ENCODE measurements at regions not wholly inside any gene's neighbourhood (a gene's known extent, or its start where the extent isn't known, plus 50 kb on each side); places are given as distances from the start of the nearest gene placed in this dataset.

GRCh38 chr2:136295168-136295567 lies 177.2 kb upstream of the CXCR4 start:
- peaks cover 10% of the 10 kb centered on the region for H3K27me3 Mint-ChIP-seq
- no peaks in the 10 kb centered on the region for H3K36me3 Mint-ChIP-seq (ENCODE audit: insufficient read depth)
- H3K4me3 Mint-ChIP-seq (ENCODE audit: low read depth): no peak overlapping the region
- peaks cover 11% of the 10 kb centered on the region for H3K9me3 Mint-ChIP-seq (ENCODE audit: low read depth)
- H3K4me1 Mint-ChIP-seq (ENCODE audit: low read depth): peaks cover 3% of the 10 kb centered on the region
- no peak for TF ChIP-seq CTCF (IDR thresholded peaks at IDR 0.05; ENCODE audit: unreplicated experiment)
- H3K27ac Mint-ChIP-seq: no peak overlapping the region
- DNase-seq (ENCODE audit: low spot score, unreplicated experiment): no peak

GRCh38 chr2:136291871-136292270 lies 173.9 kb upstream of the CXCR4 start:
- Mint-ChIP-seq H3K9me3 (ENCODE audit: low read depth) (peaks cover 11% of the 10 kb centered on the region), H3K36me3 (ENCODE audit: insufficient read depth) (no peaks in the 10 kb centered on the region), H3K4me3 (ENCODE audit: low read depth) (no peak overlapping the region), H3K27ac (no peak overlapping the region), H3K4me1 (ENCODE audit: low read depth) (peaks cover 3% of the 10 kb centered on the region), H3K27me3 (peaks cover 10% of the 10 kb centered on the region)
- no peak for DNase-seq (ENCODE audit: low spot score, unreplicated experiment)
- TF ChIP-seq CTCF (IDR thresholded peaks at IDR 0.05; ENCODE audit: unreplicated experiment): no peak

- peaks cover 13% of the 10 kb centered on the region for H3K27me3 Mint-ChIP-seq
- peaks cover 3% of the 10 kb centered on the region for H3K4me1 Mint-ChIP-seq (ENCODE audit: low read depth)
- H3K9me3 Mint-ChIP-seq (ENCODE audit: low read depth): peaks cover 11% of the 10 kb centered on the region
- DNase-seq (ENCODE audit: low spot score, unreplicated experiment): no peak
- no peak overlapping the region for H3K4me3 Mint-ChIP-seq (ENCODE audit: low read depth)
- no peak overlapping the region for H3K27ac Mint-ChIP-seq
- H3K36me3 Mint-ChIP-seq (ENCODE audit: insufficient read depth): no peaks in the 10 kb centered on the region
- no peak for TF ChIP-seq CTCF (IDR thresholded peaks at IDR 0.05; ENCODE audit: unreplicated experiment)
Measured at GRCh38 chr2:136290326-136290725, 172.4 kb upstream of the CXCR4 start.

- no peaks in the 10 kb centered on the region for H3K36me3 Mint-ChIP-seq (ENCODE audit: insufficient read depth)
- no peak for TF ChIP-seq CTCF (IDR thresholded peaks at IDR 0.05; ENCODE audit: unreplicated experiment)
- no peak overlapping the region for H3K27ac Mint-ChIP-seq
- DNase-seq (ENCODE audit: low spot score, unreplicated experiment): no peak
- peaks cover 13% of the 10 kb centered on the region for H3K27me3 Mint-ChIP-seq
- H3K4me1 Mint-ChIP-seq (ENCODE audit: low read depth): peaks cover 3% of the 10 kb centered on the region
- H3K9me3 Mint-ChIP-seq (ENCODE audit: low read depth): peaks cover 11% of the 10 kb centered on the region
- no peak overlapping the region for H3K4me3 Mint-ChIP-seq (ENCODE audit: low read depth)
Measured at GRCh38 chr2:136288249-136288648, 170.3 kb upstream of the CXCR4 start.

- no peak for TF ChIP-seq CTCF (IDR thresholded peaks at IDR 0.05; ENCODE audit: unreplicated experiment)
- H3K27ac Mint-ChIP-seq: no peak overlapping the region
- peaks cover 6% of the 10 kb centered on the region for H3K9me3 Mint-ChIP-seq (ENCODE audit: low read depth)
- peaks cover 23% of the 10 kb centered on the region for H3K27me3 Mint-ChIP-seq
- H3K4me3 Mint-ChIP-seq (ENCODE audit: low read depth): no peak overlapping the region
- no peaks in the 10 kb centered on the region for H3K36me3 Mint-ChIP-seq (ENCODE audit: insufficient read depth)
- no peak for DNase-seq (ENCODE audit: low spot score, unreplicated experiment)
- peaks cover 3% of the 10 kb centered on the region for H3K4me1 Mint-ChIP-seq (ENCODE audit: low read depth)
Measured at GRCh38 chr2:136286423-136286822, 168.5 kb upstream of the CXCR4 start.
